HCT116 (cell line): ENCODE measurements at regions not wholly inside any gene's neighbourhood (a gene's known extent, or its start where the extent isn't known, plus 50 kb on each side); places are given as distances from the start of the nearest gene placed in this dataset.

Source experiments
- ATAC-seq: fragments of 200-7000 bp; cut with Tn5 transposase; 2 replicates; pipeline ENCODE4 v1.9.1; 2020; ENCODE audit warnings: mild to moderate bottlenecking, moderate library complexity
- BruUV-seq: library from RNA; stranded (reverse); fragments of 400-500 nt; replicated peaks from 2 replicates; lab custom pipeline; 2021; lab: Mats Ljungman, UMichigan
- CTCF ChIA-PET: fragments of 300-600 bp; sonication (Branson Sonifier 250); formaldehyde crosslinking; loops from one replicate; lab custom pipeline; 2021; ENCODE audit warnings: antibody characterized with exemption; lab: Charles Lee
- POLR2A ChIA-PET: fragments of 300-600, 350-600 bp; sonication (Branson Sonifier 250); formaldehyde crosslinking; loops from one replicate; lab custom pipeline; 2021; ENCODE audit warnings: antibody characterized with exemption; lab: Charles Lee
- RAD21 ChIA-PET, 2 experiments: fragments of 300-600 bp; sonication (Branson Sonifier 250); formaldehyde crosslinking; loops; one replicate each; lab custom pipeline; 2023; ENCODE audit warnings: low total read pairs in 2 of 2; ENCODE audit not compliant: uncharacterized antibody in 2 of 2, unreplicated experiment in 2 of 2, low non-redundant PET in 1 of 2; lab: Charles Lee
- DNase-seq: peaks from one replicate; pipeline ENCODE4 v3.0.0-alpha.2; 2010; ENCODE audit warnings: low read depth, low spot score
- H2AFZ ChIP-seq: fragments of 200-600 bp; shearing (Covaris generic), sonication (generic); 2 replicates; pipeline ENCODE4 v1.6.1; 2017; ENCODE audit warnings: low read depth, mixed run types, mixed read lengths, antibody characterized with exemption, low read length; ENCODE audit not compliant: poor library complexity, severe bottlenecking
- H3K27ac ChIP-seq: 2 replicates; pipeline ENCODE4 v1.5.1; 2012; ENCODE audit warnings: low read depth, low read length
- H3K27me3 ChIP-seq: fragments of 200-600 bp; sonication (generic); 2 replicates; pipeline ENCODE4 v1.6.1; 2016; ENCODE audit warnings: mixed run types, low read length, mixed read lengths; ENCODE audit not compliant: insufficient read depth
- H3K36me3 ChIP-seq, 2 experiments: fragments of 200-500 bp in 1 of 2; fragments of 200-600 bp in 1 of 2; sonication (Bioruptor generic) in 1 of 2; sonication (generic) in 1 of 2; 2 replicates each; pipeline versions ENCODE4 v1.5.1 to v1.6.1; 2014 to 2016; ENCODE audit warnings: low read length in 2 of 2, inconsistent platforms in 1 of 2, mixed read lengths in 1 of 2, mixed run types in 1 of 2; ENCODE audit not compliant: insufficient read depth in 2 of 2, control insufficient read depth in 1 of 2
- H3K4me1 ChIP-seq, 2 experiments: fragments of 200-600 bp in 1 of 2; sonication (generic) in 1 of 2; 2 replicates each; pipeline versions ENCODE4 v1.5.1 to v1.6.1; 2012 to 2017; ENCODE audit warnings: low read length in 2 of 2, inconsistent platforms in 1 of 2, mild to moderate bottlenecking in 1 of 2, mixed read lengths in 1 of 2, mixed run types in 1 of 2, moderate library complexity in 1 of 2; ENCODE audit not compliant: insufficient read depth in 2 of 2, control insufficient read depth in 1 of 2
- H3K4me2 ChIP-seq: fragments of 200-600 bp; sonication (generic); 2 replicates; pipeline ENCODE4 v1.6.1; 2017; ENCODE audit warnings: mixed run types, low read length, mixed read lengths
- H3K4me3 ChIP-seq, 2 experiments: fragments of 200-600 bp in 1 of 2; sonication (generic) in 1 of 2; replicated peaks in 1 of 2; 2 replicates each; pipeline ENCODE4 v1.5.1; 2011 to 2016; ENCODE audit warnings: low read length in 2 of 2, control low read depth in 1 of 2, low read depth in 1 of 2, mild to moderate bottlenecking in 1 of 2, mixed read lengths in 1 of 2, mixed run types in 1 of 2
- H3K79me2 ChIP-seq: fragments of 200-600 bp; sonication (generic); 2 replicates; pipeline ENCODE4 v1.6.1; 2017; ENCODE audit warnings: mild to moderate bottlenecking, mixed run types, low read length, moderate library complexity, mixed read lengths; ENCODE audit not compliant: insufficient read depth
- H3K9ac ChIP-seq: fragments of 200-600 bp; sonication (generic); 2 replicates; pipeline ENCODE4 v1.6.1; 2016; ENCODE audit warnings: low read length, mixed read lengths
- H3K9me2 ChIP-seq: fragments of 200-600 bp; sonication (generic), shearing (Covaris generic); 2 replicates; pipeline ENCODE4 v1.6.1; 2017; ENCODE audit warnings: mixed run types, mild to moderate bottlenecking, moderate library complexity; ENCODE audit not compliant: insufficient read depth
- H3K9me3 ChIP-seq, 2 experiments: fragments of 200-500 bp in 1 of 2; fragments of 200-600 bp in 1 of 2; sonication (Bioruptor generic) in 1 of 2; sonication (generic) in 1 of 2; 2 replicates each; pipeline ENCODE4 v1.6.1; 2014 to 2017; ENCODE audit warnings: low read length in 2 of 2, mixed read lengths in 2 of 2, inconsistent platforms in 1 of 2, low read depth in 1 of 2, mild to moderate bottlenecking in 1 of 2, mixed run types in 1 of 2, moderate library complexity in 1 of 2; ENCODE audit not compliant: control insufficient read depth in 1 of 2, insufficient read depth in 1 of 2
- H4K20me1 ChIP-seq: fragments of 200-600 bp; sonication (generic), shearing (Covaris generic); 2 replicates; pipeline ENCODE4 v1.6.1; 2017; ENCODE audit warnings: mixed run types, mild to moderate bottlenecking, moderate library complexity; ENCODE audit not compliant: insufficient read depth
- CBX3 ChIP-seq: IDR thresholded peaks from 2 replicates; pipeline ENCODE4 v1.6.1; 2012; ENCODE audit warnings: low read depth
- CEBPB ChIP-seq: IDR thresholded peaks from 2 replicates; pipeline ENCODE4 v1.6.1; 2012; ENCODE audit warnings: low read depth
- EZH2 ChIP-seq: fragments of 200-600 bp; sonication (generic); IDR thresholded peaks from 2 replicates; pipeline ENCODE4 v1.6.1; 2017; ENCODE audit warnings: antibody characterized with exemption, mixed run types
- EZH2phosphoT487 ChIP-seq: fragments of 200-600 bp; IDR thresholded peaks from 2 replicates; pipeline ENCODE4 v1.6.1; 2018; ENCODE audit warnings: antibody characterized with exemption, borderline replicate concordance
- JUND ChIP-seq: IDR thresholded peaks from 2 replicates; pipeline ENCODE4 v1.6.1; 2012
- MAX ChIP-seq: IDR thresholded peaks from 2 replicates; pipeline ENCODE4 v1.6.1; 2012
- REST ChIP-seq: IDR thresholded peaks from 2 replicates; pipeline ENCODE4 v1.6.1; 2012; ENCODE audit warnings: low read depth
- SIN3A ChIP-seq: IDR thresholded peaks from 2 replicates; pipeline ENCODE4 v1.6.1; 2012; ENCODE audit warnings: low read depth
- SP1 ChIP-seq: IDR thresholded peaks from 2 replicates; pipeline ENCODE4 v1.6.1; 2012; ENCODE audit warnings: low read depth
- TCF7L2 ChIP-seq: IDR thresholded peaks from 2 replicates; pipeline ENCODE4 v1.7.0; 2011; ENCODE audit warnings: borderline replicate concordance, inconsistent platforms; ENCODE audit not compliant: insufficient read depth, insufficient read length; ENCODE audit errors: extremely low read depth
- YY1 ChIP-seq: IDR thresholded peaks from 2 replicates; pipeline ENCODE4 v1.6.1; 2011; ENCODE audit warnings: low read length, low read depth, moderate library complexity, mild to moderate bottlenecking; ENCODE audit not compliant: insufficient replicate concordance; ENCODE audit errors: extremely low read depth
- ZBTB33 ChIP-seq: IDR thresholded peaks from 2 replicates; pipeline ENCODE4 v1.6.1; 2011; ENCODE audit warnings: mild to moderate bottlenecking, low read length, moderate library complexity; ENCODE audit not compliant: insufficient replicate concordance; ENCODE audit errors: extremely low read depth
- ZFX ChIP-seq: fragments of 450-650 bp; IDR thresholded peaks from 2 replicates; pipeline ENCODE4 v1.6.1; 2017
- ZNF274 ChIP-seq: fragments of 200-500 bp; sonication (Bioruptor generic); IDR thresholded peaks from 2 replicates; pipeline ENCODE4 v1.6.1; 2014; ENCODE audit warnings: mild to moderate bottlenecking, low read depth, low read length, inconsistent platforms
- intact Hi-C: fragments of 100-400 bp; cut with micrococcal nuclease; formaldehyde crosslinking; loops from 2 replicates; pipeline ENCODE4 v1.10.0; 2022

- TF ChIP-seq MAX (no peak), CEBPB (no peak), EZH2 (no peak), CBX3 (no peak), ZFX (no peak)
These were observed 598.2 kb downstream of the PLPP3 start (continued) for GRCh38 chr1:55981010-55981650.

GRCh38 chr1:55980582-55980981 lies 598.8 kb downstream of the PLPP3 start:
- DNase-seq: no peak
- POLR2A ChIA-PET: no interaction called here
- Histone ChIP-seq H3K4me1 (no peaks in the 10 kb centered on the region), H4K20me1 (no peaks in the 10 kb centered on the region), H3K27ac (no peak overlapping the region), H3K9ac (no peak overlapping the region), H3K9me2 (no peaks in the 10 kb centered on the region), H3K79me2 (no peaks in the 10 kb centered on the region), H2AFZ (no peak overlapping the region), H3K36me3 (no peaks in the 10 kb centered on the region), H3K9me3 (no peaks in the 10 kb centered on the region), H3K27me3 (0 out of 2 replicates have a peak, but pooled peaks cover 5% of the 10 kb centered on the region), H3K4me2 (no peak overlapping the region), H3K4me3 (no peak overlapping the region)
- no TSS peak for BruUV-seq
- RAD21 ChIA-PET: no interaction called here
- TF ChIP-seq REST (no peak), EZH2 (no peak), ZNF274 (no peak), EZH2phosphoT487 (no peak), TCF7L2 (no peak), SP1 (no peak), ZBTB33 (no peak), JUND (no peak), SIN3A (no peak), YY1 (no peak)
- ATAC-seq: no peak
- CTCF ChIA-PET: no interaction called here
- intact Hi-C loops: no loop called here
